ENCODE measurements at regions not wholly inside any gene's neighbourhood (a gene's known extent, or its start where the extent isn't known, plus 50 kb on each side); places are given as distances from the start of the nearest gene placed in this dataset.

- no peak for TF ChIP-seq REST (IDR thresholded peaks at IDR 0.05; ENCODE audit: unreplicated experiment)
- no peak for TF ChIP-seq JUNB (IDR thresholded peaks at IDR 0.05; ENCODE audit: unreplicated experiment)
- TF ChIP-seq ZNF331 (CRISPR knock-in tag; IDR thresholded peaks at IDR 0.05; ENCODE audit: low read depth): no peak
Observed at GRCh38 chr16:9197957-9198661, 106.7 kb downstream of the HAPSTR1 start (continued).

DNA sequence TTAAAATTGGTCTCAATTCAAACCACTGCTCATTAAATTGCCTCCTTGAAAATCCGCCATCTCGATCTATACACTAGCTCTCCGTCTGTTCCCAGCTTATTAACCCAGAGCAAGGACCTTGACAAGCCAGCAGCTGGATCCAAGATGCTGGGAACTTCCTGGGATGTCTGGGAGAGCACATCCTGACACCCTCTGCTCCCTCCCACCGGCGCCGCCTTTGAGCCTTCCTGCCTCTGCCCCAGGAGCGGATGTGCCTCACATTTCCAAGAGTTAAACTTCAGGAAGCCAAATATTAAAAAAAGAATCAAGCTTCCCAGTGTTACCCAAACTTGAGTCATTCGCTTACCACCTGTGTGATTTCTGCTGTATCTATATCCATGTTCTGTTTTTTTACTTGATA, 107.9 kb downstream of the HAPSTR1 start:
- Mint-ChIP-seq H3K9me3 (peaks cover 8% of the 10 kb centered on the region; the same call in 1 of the 3 replicates), H3K4me3 (no peak overlapping the region), H3K27me3 (ENCODE audit: insufficient read depth, low read depth, poor library complexity) (peaks cover 2% of the 10 kb centered on the region), H3K36me3 (ENCODE audit: low read depth) (no peaks in the 10 kb centered on the region), H3K27ac (no peak overlapping the region), H3K4me1 (no peaks in the 10 kb centered on the region)
- no peak overlapping the region for H3K4me3 ChIP-seq
- H3K27me3 ChIP-seq (ENCODE audit: insufficient read depth): no peaks in the 10 kb centered on the region
- no peaks in the 10 kb centered on the region; the same call in 1 of the 2 replicates for H3K36me3 ChIP-seq (ENCODE audit: insufficient read depth)
- DNase-seq (ENCODE audit: low spot score) (no peak), ATAC-seq (no peak)
- no peak overlapping the region for H3K27ac ChIP-seq (ENCODE audit: low read depth)
- H3F3A ChIP-seq (replicated peaks; ENCODE audit: low read depth): no peaks in the 10 kb centered on the region
- no peaks in the 10 kb centered on the region for H4K20me1 ChIP-seq (replicated peaks; ENCODE audit: insufficient read depth)
- no peaks in the 10 kb centered on the region for H3K79me2 ChIP-seq (replicated peaks; ENCODE audit: insufficient read depth)
- no peaks in the 10 kb centered on the region for H3K9me2 ChIP-seq (ENCODE audit: insufficient read depth)
- H3K4me1 ChIP-seq (ENCODE audit: insufficient read depth): no peaks in the 10 kb centered on the region
- TF ChIP-seq EZH2phosphoT487 (IDR thresholded peaks at IDR 0.05; ENCODE audit: unreplicated experiment): no peak
- no peak for TF ChIP-seq STAT1 (IDR thresholded peaks at IDR 0.05; ENCODE audit: unreplicated experiment)
- no peak overlapping the region for H2AFZ ChIP-seq
- no peak overlapping the region for H3K4me2 ChIP-seq

DNA sequence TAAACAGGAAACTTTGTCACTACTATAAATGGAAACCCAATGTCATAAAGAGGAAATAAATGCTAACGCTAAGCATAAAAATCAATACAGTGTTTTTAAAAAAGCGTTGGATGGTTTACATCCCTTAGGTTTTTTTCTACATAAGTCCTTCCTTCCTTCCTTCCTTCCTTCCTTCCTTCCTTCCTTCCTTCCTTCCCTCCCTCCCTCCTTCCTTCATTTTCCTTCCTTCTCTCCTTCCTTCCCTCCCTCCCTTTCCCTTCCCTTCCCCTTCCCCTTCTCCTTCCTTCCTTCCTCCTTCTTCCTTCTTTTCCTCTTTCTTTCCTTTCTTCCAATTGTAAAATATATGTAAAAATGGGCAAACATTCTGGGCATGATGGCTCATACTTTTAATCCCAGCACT, 108.3 kb downstream of the HAPSTR1 start:
- DNase-seq (ENCODE audit: low spot score): no peak
- H2AFZ ChIP-seq: no peak overlapping the region
- H3K4me3 ChIP-seq: no peak overlapping the region
- TF ChIP-seq ZNF114 (CRISPR knock-in tag; IDR thresholded peaks at IDR 0.05): no peak
- no peak for TF ChIP-seq EZH2 (IDR thresholded peaks at IDR 0.05; ENCODE audit: low read depth, unreplicated experiment)
- no peaks in the 10 kb centered on the region for H3K4me1 ChIP-seq (ENCODE audit: insufficient read depth)
- Mint-ChIP-seq H3K36me3 (ENCODE audit: low read depth) (no peaks in the 10 kb centered on the region), H3K27ac (no peak overlapping the region), H3K27me3 (ENCODE audit: insufficient read depth, low read depth, poor library complexity) (peaks cover 2% of the 10 kb centered on the region), H3K9me3 (peaks cover 8% of the 10 kb centered on the region; the same call in 1 of the 3 replicates), H3K4me3 (no peak overlapping the region), H3K4me1 (no peaks in the 10 kb centered on the region)
- no peak overlapping the region for H3K4me2 ChIP-seq
- no peak overlapping the region for H3K27ac ChIP-seq (ENCODE audit: low read depth)
- H3K36me3 ChIP-seq (ENCODE audit: insufficient read depth): no peaks in the 10 kb centered on the region; the same call in 1 of the 2 replicates
- ATAC-seq: no peak
- no peaks in the 10 kb centered on the region for H3K79me2 ChIP-seq (replicated peaks; ENCODE audit: insufficient read depth)
- H3K9me2 ChIP-seq (ENCODE audit: insufficient read depth): no peaks in the 10 kb centered on the region
- H3K27me3 ChIP-seq (ENCODE audit: insufficient read depth): no peaks in the 10 kb centered on the region
- H4K20me1 ChIP-seq (replicated peaks; ENCODE audit: insufficient read depth): no peaks in the 10 kb centered on the region
- no peaks in the 10 kb centered on the region for H3F3A ChIP-seq (replicated peaks; ENCODE audit: low read depth)
